Right ventricle myocardium inferior (tissue), 1 donor: ENCODE measurements at regions not wholly inside any gene's neighbourhood (a gene's known extent, or its start where the extent isn't known, plus 50 kb on each side); places are given as distances from the start of the nearest gene placed in this dataset.
"Not testable (repeated sequence)": the region's sequence is repeated elsewhere in the genome, so short reads cannot be mapped to it uniquely, and the experiment has no call there.

ENCODE experiments used
- ATAC-seq: fragments of 200-7000 bp; cut with Tn5 transposase; one replicate; pipeline ENCODE4 v1.9.1; 2020; ENCODE audit warnings: mild to moderate bottlenecking, moderate library complexity
- DNase-seq: peaks from one replicate; pipeline ENCODE4 v3.0.0; 2021; ENCODE audit errors: missing footprints
- intact Hi-C: fragments of 100-400 bp; cut with DNase I; formaldehyde crosslinking; loops from one replicate; pipeline ENCODE4 v1.11.0; 2022
- donor health status: DM: no; HTN: yes; CAD: no; lungs with severe emphysema.

- intact Hi-C loops: no loop called here
- ATAC-seq: no peak
- DNase-seq: no peak
Observed at GRCh38 chr5:10921160-10921559, 160.1 kb upstream of the DAP start.

- ATAC-seq: no peak
- no peak for DNase-seq
- intact Hi-C loops: no loop called here
Observed at GRCh38 chr5:10920400-10920799, 159.4 kb upstream of the DAP start.

- ATAC-seq (no peak), DNase-seq (no peak)
- intact Hi-C loops: no loop called here
Observed at GRCh38 chr5:10914741-10915480, 153.9 kb upstream of the DAP start.

- no peak for ATAC-seq
Observed at GRCh38 chr5:10913841-10914240, 152.8 kb upstream of the DAP start.

GRCh38 chr5:10913181-10913810 is 152.3 kb upstream of the DAP start:
- intact Hi-C loops: no loop called here
- no peak for ATAC-seq
- no peak for DNase-seq

More at GRCh38 chr5:10913841-10914240, 152.8 kb upstream of the DAP start:
- DNase-seq: no peak
- intact Hi-C loops: no loop called here

- ATAC-seq (no peak), DNase-seq (no peak)
- intact Hi-C loops: no loop called here
Observed at GRCh38 chr5:10912435-10912834, 151.4 kb upstream of the DAP start.

- DNase-seq (no peak), ATAC-seq (no peak)
- intact Hi-C loops: no loop called here
Observed at GRCh38 chr5:10910261-10910660, 149.2 kb upstream of the DAP start.

- ATAC-seq (no peak), DNase-seq (no peak)
- intact Hi-C loops: no loop called here
Observed at GRCh38 chr5:10904862-10905432, 143.9 kb upstream of the DAP start.

GRCh38 chr5:10903786-10904560 is 142.9 kb upstream of the DAP start:
- intact Hi-C loops: no loop called here
- DNase-seq (no peak), ATAC-seq (no peak)

GRCh38 chr5:10902145-10902544 is 141.1 kb upstream of the DAP start:
- no peak for ATAC-seq
- no peak for DNase-seq
- intact Hi-C loops: no loop called here

- intact Hi-C loops: no loop called here
- no peak for DNase-seq
- no peak for ATAC-seq
Observed at GRCh38 chr5:10898514-10898913, 137.5 kb upstream of the DAP start.

- intact Hi-C loops: no loop called here
- ATAC-seq (no peak), DNase-seq (no peak)
Observed at GRCh38 chr5:10896016-10896415, 135.0 kb upstream of the DAP start.

- no peak for DNase-seq
- no peak for ATAC-seq
- intact Hi-C loops: no loop called here
Observed at GRCh38 chr5:10894445-10895054, 133.5 kb upstream of the DAP start.

- ATAC-seq (peak; percentile 16), DNase-seq (no peak)
- intact Hi-C loops: no loop called here
Observed at GRCh38 chr5:10892911-10893215, 131.8 kb upstream of the DAP start.

- intact Hi-C loops: no loop called here
- DNase-seq (no peak), ATAC-seq (no peak)
Observed at GRCh38 chr5:10892147-10892910, 131.3 kb upstream of the DAP start.

- no peak for ATAC-seq
- intact Hi-C loops: no loop called here
Observed at GRCh38 chr5:10891193-10891592, 130.2 kb upstream of the DAP start.

GRCh38 chr5:10886497-10886896 is 125.5 kb upstream of the DAP start:
- intact Hi-C loops: no loop called here
- ATAC-seq (no peak), DNase-seq (no peak)

More at GRCh38 chr5:10891193-10891592, 130.2 kb upstream of the DAP start:
- DNase-seq: no peak

- ATAC-seq (no peak), DNase-seq (no peak)
- intact Hi-C loops: no loop called here
Observed at GRCh38 chr5:10885026-10885425, 124.0 kb upstream of the DAP start.

- DNase-seq, ATAC-seq, intact Hi-C loops: not testable (repeated sequence)
Observed at GRCh38 chr5:10883945-10884344, 122.9 kb upstream of the DAP start.
